ENCODE measurements at regions not wholly inside any gene's neighbourhood (a gene's known extent, or its start where the extent isn't known, plus 50 kb on each side); places are given as distances from the start of the nearest gene placed in this dataset.
"Not testable (repeated sequence)": the region's sequence is repeated elsewhere in the genome, so short reads cannot be mapped to it uniquely, and the experiment has no call there.

DNA sequence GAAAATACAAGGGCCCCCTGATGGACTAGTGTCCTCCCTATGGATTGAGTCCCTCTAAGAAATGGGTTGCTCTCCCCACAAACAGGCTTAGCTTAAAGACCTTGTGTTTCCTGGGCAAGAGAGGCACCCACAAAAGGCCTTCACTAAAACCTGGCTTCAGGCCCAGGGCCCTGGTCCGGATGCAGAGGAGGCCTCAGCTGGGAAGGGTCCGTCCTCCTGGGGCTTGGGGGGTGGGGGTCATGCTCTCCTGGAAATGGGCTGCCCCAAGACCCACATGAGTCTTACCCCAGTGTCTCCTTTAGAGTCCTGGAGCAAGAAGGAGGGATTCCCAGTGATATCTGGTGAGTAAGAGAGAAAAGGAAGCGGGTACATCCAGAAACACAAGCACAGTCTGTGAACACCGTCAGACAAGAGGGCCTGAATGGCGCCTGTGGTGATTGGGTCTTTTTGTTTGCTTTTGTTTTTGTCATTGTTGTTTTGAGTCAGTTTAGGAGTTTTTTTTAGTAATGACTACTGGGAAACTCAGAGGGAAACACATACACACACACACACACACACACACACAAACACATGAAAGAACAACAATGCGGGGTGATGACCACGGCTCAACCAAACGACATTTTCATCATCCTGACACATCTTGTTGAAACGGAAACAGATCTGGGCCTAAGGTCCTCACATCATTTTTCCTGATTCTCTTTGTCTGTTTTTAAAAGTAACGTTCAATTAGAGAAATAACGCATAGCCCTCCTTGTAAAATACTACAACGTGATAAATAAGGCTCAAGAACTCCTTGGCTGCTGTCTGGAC is 292.3 kb downstream of the BCL2L11 start:
- not testable (repeated sequence) for TF ChIP-seq EZH2 (IDR thresholded peaks at IDR 0.05; ENCODE audit: borderline replicate concordance, insufficient read depth, low read depth, low read length, poor library complexity, severe bottlenecking)
- TF ChIP-seq, protein P1, sequence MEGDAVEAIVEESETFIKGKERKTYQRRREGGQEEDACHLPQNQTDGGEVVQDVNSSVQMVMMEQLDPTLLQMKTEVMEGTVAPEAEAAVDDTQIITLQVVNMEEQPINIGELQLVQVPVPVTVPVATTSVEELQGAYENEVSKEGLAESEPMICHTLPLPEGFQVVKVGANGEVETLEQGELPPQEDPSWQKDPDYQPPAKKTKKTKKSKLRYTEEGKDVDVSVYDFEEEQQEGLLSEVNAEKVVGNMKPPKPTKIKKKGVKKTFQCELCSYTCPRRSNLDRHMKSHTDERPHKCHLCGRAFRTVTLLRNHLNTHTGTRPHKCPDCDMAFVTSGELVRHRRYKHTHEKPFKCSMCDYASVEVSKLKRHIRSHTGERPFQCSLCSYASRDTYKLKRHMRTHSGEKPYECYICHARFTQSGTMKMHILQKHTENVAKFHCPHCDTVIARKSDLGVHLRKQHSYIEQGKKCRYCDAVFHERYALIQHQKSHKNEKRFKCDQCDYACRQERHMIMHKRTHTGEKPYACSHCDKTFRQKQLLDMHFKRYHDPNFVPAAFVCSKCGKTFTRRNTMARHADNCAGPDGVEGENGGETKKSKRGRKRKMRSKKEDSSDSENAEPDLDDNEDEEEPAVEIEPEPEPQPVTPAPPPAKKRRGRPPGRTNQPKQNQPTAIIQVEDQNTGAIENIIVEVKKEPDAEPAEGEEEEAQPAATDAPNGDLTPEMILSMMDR (IDR thresholded peaks at IDR 0.05): not testable (repeated sequence)
